ENCODE measurements at regions not wholly inside any gene's neighbourhood (a gene's known extent, or its start where the extent isn't known, plus 50 kb on each side); places are given as distances from the start of the nearest gene placed in this dataset.
"Not testable (repeated sequence)": the region's sequence is repeated elsewhere in the genome, so short reads cannot be mapped to it uniquely, and the experiment has no call there.

GRCh38 chr22:49008682-49009235 is 818.9 kb downstream of the BRD1 start:
- Mint-ChIP-seq H3K27ac (no peak overlapping the region), H3K27me3 (ENCODE audit: insufficient read depth) (no peaks in the 10 kb centered on the region; the same call in 1 of the 2 replicates), H3K36me3 (ENCODE audit: low read depth) (peaks cover 27% of the 10 kb centered on the region), H3K4me3 (no peak overlapping the region), H3K9me3 (peaks cover 69% of the 10 kb centered on the region), H3K4me1 (ENCODE audit: low read depth) (no peaks in the 10 kb centered on the region)
- TF ChIP-seq CTCF (IDR thresholded peaks at IDR 0.05), result no peak
- no peak for DNase-seq

- no peak for DNase-seq
- Mint-ChIP-seq H3K4me3 (no peak overlapping the region), H3K4me1 (ENCODE audit: low read depth) (no peaks in the 10 kb centered on the region), H3K9me3 (peaks cover 73% of the 10 kb centered on the region), H3K36me3 (ENCODE audit: low read depth) (peaks cover 27% of the 10 kb centered on the region), H3K27ac (no peak overlapping the region), H3K27me3 (ENCODE audit: insufficient read depth) (no peaks in the 10 kb centered on the region; the same call in 1 of the 2 replicates)
- TF ChIP-seq CTCF (IDR thresholded peaks at IDR 0.05), result no peak
These were observed 820.5 kb downstream of the BRD1 start for GRCh38 chr22:49007013-49007653.

GRCh38 chr22:49006207-49007012 is 821.3 kb downstream of the BRD1 start:
- no peak overlapping the region for H3K4me3 Mint-ChIP-seq
- H3K27ac Mint-ChIP-seq, result no peak overlapping the region
- DNase-seq, result no peak
- H3K36me3 Mint-ChIP-seq (ENCODE audit: low read depth), result peaks cover 27% of the 10 kb centered on the region
- no peaks in the 10 kb centered on the region for H3K4me1 Mint-ChIP-seq (ENCODE audit: low read depth)
- TF ChIP-seq CTCF (IDR thresholded peaks at IDR 0.05), result no peak
- peaks cover 75% of the 10 kb centered on the region for H3K9me3 Mint-ChIP-seq
- H3K27me3 Mint-ChIP-seq (ENCODE audit: insufficient read depth), result peaks cover 2% of the 10 kb centered on the region

- TF ChIP-seq CTCF (IDR thresholded peaks at IDR 0.05), result no peak
- Mint-ChIP-seq H3K9me3 (peaks cover 75% of the 10 kb centered on the region), H3K4me1 (ENCODE audit: low read depth) (no peaks in the 10 kb centered on the region), H3K27ac (no peak overlapping the region), H3K36me3 (ENCODE audit: low read depth) (peaks cover 27% of the 10 kb centered on the region), H3K27me3 (ENCODE audit: insufficient read depth) (peaks cover 2% of the 10 kb centered on the region), H3K4me3 (no peak overlapping the region)
- no peak for DNase-seq
These were observed 822.1 kb downstream of the BRD1 start for GRCh38 chr22:49005557-49005956.

- peaks cover 20% of the 10 kb centered on the region for H3K36me3 Mint-ChIP-seq (ENCODE audit: low read depth)
- no peak for TF ChIP-seq CTCF (IDR thresholded peaks at IDR 0.05)
- peaks cover 75% of the 10 kb centered on the region for H3K9me3 Mint-ChIP-seq
- DNase-seq, result no peak
- H3K4me1 Mint-ChIP-seq (ENCODE audit: low read depth), result no peaks in the 10 kb centered on the region
- H3K27me3 Mint-ChIP-seq (ENCODE audit: insufficient read depth), result peaks cover 2% of the 10 kb centered on the region; the same call in 1 of the 2 replicates
- no peak overlapping the region for H3K27ac Mint-ChIP-seq
- no peak overlapping the region for H3K4me3 Mint-ChIP-seq
These were observed 822.9 kb downstream of the BRD1 start for GRCh38 chr22:49004484-49005399.

GRCh38 chr22:48997605-48998004 is 830.1 kb downstream of the BRD1 start:
- H3K36me3 Mint-ChIP-seq (ENCODE audit: low read depth); DNase-seq; H3K4me1 Mint-ChIP-seq (ENCODE audit: low read depth); H3K27me3 Mint-ChIP-seq (ENCODE audit: insufficient read depth); H3K4me3 Mint-ChIP-seq; H3K27ac Mint-ChIP-seq: not testable (repeated sequence)
- H3K9me3 Mint-ChIP-seq, result peaks cover 34% of the 10 kb centered on the region
